H1 (cell line): ENCODE measurements at regions not wholly inside any gene's neighbourhood (a gene's known extent, or its start where the extent isn't known, plus 50 kb on each side); places are given as distances from the start of the nearest gene placed in this dataset.

Experiments
- CTCF ChIA-PET: fragments of 300-600 bp; sonication (Branson Sonifier 250); formaldehyde crosslinking; loops from one replicate; lab custom pipeline; 2021; ENCODE audit not compliant: partially characterized antibody; lab: Charles Lee
- POLR2A ChIA-PET: fragments of 300-600 bp; sonication (Branson Sonifier 250); formaldehyde crosslinking; loops from one replicate; lab custom pipeline; 2021; ENCODE audit warnings: inconsistent platforms; ENCODE audit not compliant: partially characterized antibody; lab: Charles Lee
- DNase-seq, 2 experiments: peaks; one replicate each; pipeline versions ENCODE4 v3.0.0 to v3.0.0-alpha.2; 2010 to 2022; ENCODE audit warnings: low spot score in 2 of 2, low read depth in 1 of 2, mixed read lengths in 1 of 2
- FAIRE-seq: peaks from 2 replicates; lab custom pipeline; 2011; peaks lifted over from hg19 to GRCh38; lab: Jason Lieb, UNC
- H2AFZ ChIP-seq: 2 replicates; pipeline ENCODE4 v1.8.1; 2012; ENCODE audit warnings: low read length, inconsistent platforms
- H2AK5ac ChIP-seq: 2 replicates; pipeline ENCODE4 v1.6.1; 2013; ENCODE audit warnings: low read depth, low read length
- H2BK120ac ChIP-seq: replicated peaks from 2 replicates; pipeline ENCODE3; 2013; ENCODE audit warnings: low read depth, low read length, inconsistent platforms
- H2BK12ac ChIP-seq: 2 replicates; pipeline ENCODE4 v1.6.1; 2013; ENCODE audit warnings: low read depth, low read length
- H2BK15ac ChIP-seq: 2 replicates; pipeline ENCODE4 v1.6.1; 2013; ENCODE audit warnings: low read length
- H2BK20ac ChIP-seq: 2 replicates; pipeline ENCODE4 v1.6.1; 2013; ENCODE audit warnings: low read length
- H2BK5ac ChIP-seq: 2 replicates; pipeline ENCODE4 v1.6.1; 2013; ENCODE audit warnings: low read depth, low read length
- H3K14ac ChIP-seq: 2 replicates; pipeline ENCODE4 v1.6.1; 2013; ENCODE audit warnings: inconsistent platforms; ENCODE audit not compliant: insufficient read length
- H3K18ac ChIP-seq: 2 replicates; pipeline ENCODE4 v1.6.1; 2013; ENCODE audit warnings: low read length; ENCODE audit errors: extremely low read depth
- H3K23ac ChIP-seq: 2 replicates; pipeline ENCODE4 v1.6.1; 2013; ENCODE audit warnings: inconsistent platforms; ENCODE audit not compliant: insufficient read length
- H3K23me2 ChIP-seq: 2 replicates; pipeline ENCODE4 v1.6.1; 2013; ENCODE audit warnings: low read depth, low read length
- H3K27ac ChIP-seq: 2 replicates; pipeline ENCODE4 v1.6.1; 2011; ENCODE audit warnings: low read depth, low read length, inconsistent platforms
- H3K27me3 ChIP-seq, 4 experiments: replicated peaks in 1 of 4; 1 replicate in 1 of 4; 2 replicates in 3 of 4; pipeline versions ENCODE4 v1.6.1 to v1.8.1; 2011 to 2013; ENCODE audit warnings: low read length in 3 of 4, mild to moderate bottlenecking in 3 of 4, inconsistent platforms in 2 of 4, mixed read lengths in 2 of 4, moderate library complexity in 1 of 4; ENCODE audit not compliant: control insufficient read depth in 3 of 4, insufficient read depth in 3 of 4; ENCODE audit errors: extremely low read depth in 1 of 4
- H3K36me3 ChIP-seq, 4 experiments: 2 replicates each; pipeline versions ENCODE4 v1.6.1 to v1.8.1; 2011 to 2013; ENCODE audit warnings: mild to moderate bottlenecking in 4 of 4, low read length in 3 of 4, moderate library complexity in 2 of 4, control low read depth in 1 of 4, inconsistent platforms in 1 of 4; ENCODE audit not compliant: insufficient read depth in 4 of 4, control insufficient read depth in 2 of 4
- H3K4ac ChIP-seq: replicated peaks from 2 replicates; pipeline ENCODE3; 2013; ENCODE audit warnings: low read length, low read depth, mixed read lengths, inconsistent platforms; ENCODE audit not compliant: insufficient read length
- H3K4me1 ChIP-seq, 4 experiments: replicated peaks in 1 of 4; 1 replicate in 1 of 4; 2 replicates in 3 of 4; pipeline versions ENCODE4 v1.6.1 to v1.8.1; 2011 to 2013; ENCODE audit warnings: low read length in 3 of 4, inconsistent platforms in 2 of 4, mixed read lengths in 1 of 4; ENCODE audit not compliant: insufficient read depth in 4 of 4, control insufficient read depth in 3 of 4
- H3K4me2 ChIP-seq, 2 experiments: 2 replicates each; pipeline versions ENCODE4 v1.6.1 to v1.8.1; 2011 to 2013; ENCODE audit warnings: low read depth in 2 of 2, low read length in 2 of 2, control low read depth in 1 of 2, inconsistent platforms in 1 of 2, mild to moderate bottlenecking in 1 of 2; ENCODE audit not compliant: insufficient read depth in 1 of 2
- H3K4me3 ChIP-seq, 4 experiments: fragments of 200-600, 300-600 bp in 1 of 4; sonication (generic), shearing (Covaris generic), sonication (Bioruptor Twin) in 1 of 4; 2 replicates each; pipeline versions ENCODE4 v1.5.1 to v1.8.1; 2011 to 2016; ENCODE audit warnings: low read length in 4 of 4, low read depth in 3 of 4, control low read depth in 2 of 4, inconsistent platforms in 2 of 4, mild to moderate bottlenecking in 2 of 4, mixed read lengths in 1 of 4, moderate library complexity in 1 of 4; ENCODE audit not compliant: insufficient read depth in 2 of 4; ENCODE audit errors: extremely low read depth in 1 of 4
- H3K56ac ChIP-seq: replicated peaks from 2 replicates; pipeline ENCODE3; 2013; ENCODE audit warnings: low read depth, mild to moderate bottlenecking, mixed read lengths, low read length, inconsistent platforms; ENCODE audit not compliant: insufficient read length
- H3K79me1 ChIP-seq: 2 replicates; pipeline ENCODE4 v1.6.1; 2013; ENCODE audit warnings: low read depth, low read length, control low read depth
- H3K79me2 ChIP-seq, 2 experiments: 2 replicates each; pipeline versions ENCODE4 v1.6.1 to v1.8.1; 2012 to 2013; ENCODE audit warnings: low read length in 2 of 2, mild to moderate bottlenecking in 2 of 2, inconsistent platforms in 1 of 2; ENCODE audit not compliant: insufficient read depth in 2 of 2, control insufficient read depth in 1 of 2
- H3K9ac ChIP-seq, 4 experiments: replicated peaks in 1 of 4; 1 replicate in 1 of 4; 2 replicates in 3 of 4; pipeline versions ENCODE4 v1.6.1 to v1.8.1; 2011 to 2013; ENCODE audit warnings: low read depth in 3 of 4, low read length in 3 of 4, control low read depth in 2 of 4, mild to moderate bottlenecking in 2 of 4, moderate library complexity in 2 of 4, inconsistent platforms in 1 of 4; ENCODE audit errors: extremely low read depth in 1 of 4
- H3K9me3 ChIP-seq, 2 experiments: 2 replicates each; pipeline versions ENCODE4 v1.6.1 to v1.8.1; 2012 to 2013; ENCODE audit warnings: mild to moderate bottlenecking in 2 of 2, moderate library complexity in 2 of 2, control low read depth in 1 of 2, inconsistent platforms in 1 of 2, low read depth in 1 of 2, low read length in 1 of 2, mixed read lengths in 1 of 2; ENCODE audit not compliant: insufficient read depth in 2 of 2
- H4K20me1 ChIP-seq, 2 experiments: replicated peaks in 1 of 2; 2 replicates each; pipeline versions ENCODE3 to v1.8.1; 2011 to 2013; ENCODE audit warnings: inconsistent platforms in 2 of 2, low read length in 2 of 2, mild to moderate bottlenecking in 1 of 2; ENCODE audit not compliant: insufficient read depth in 2 of 2, control insufficient read depth in 1 of 2
- H4K5ac ChIP-seq: 2 replicates; pipeline ENCODE4 v1.6.1; 2013; ENCODE audit warnings: low read length, low read depth, mixed read lengths, inconsistent platforms; ENCODE audit not compliant: insufficient read length
- H4K8ac ChIP-seq: 2 replicates; pipeline ENCODE4 v1.8.0; 2013; ENCODE audit warnings: mild to moderate bottlenecking, moderate library complexity, low read length, inconsistent platforms; ENCODE audit not compliant: insufficient read depth; ENCODE audit errors: extremely low read depth
- H4K91ac ChIP-seq: replicated peaks from 2 replicates; pipeline ENCODE3; 2013; ENCODE audit warnings: low read length, mixed read lengths, inconsistent platforms; ENCODE audit not compliant: insufficient read length
- BCL11A ChIP-seq, 2 experiments: IDR thresholded peaks; one replicate each; pipeline ENCODE4 v1.6.1; 2011; ENCODE audit warnings: low read depth in 2 of 2, low read length in 2 of 2, mild to moderate bottlenecking in 2 of 2
- BRCA1 ChIP-seq: IDR thresholded peaks from 2 replicates; pipeline ENCODE4 v1.6.1; 2012; ENCODE audit warnings: low read depth, low read length, improper control_type of control experiment
- GTF2F1 ChIP-seq: IDR thresholded peaks from 2 replicates; pipeline ENCODE4 v1.6.1; 2012; ENCODE audit warnings: low read depth, low read length, improper control_type of control experiment, borderline replicate concordance
- POLR2AphosphoS5 ChIP-seq: IDR thresholded peaks from 2 replicates; pipeline ENCODE4 v1.6.1; 2011; ENCODE audit warnings: low read depth, low read length
- RNF2 ChIP-seq: fragments of 200-900, 300-1000 bp; sonication (generic); IDR thresholded peaks from 2 replicates; pipeline ENCODE4 v1.7.1; 2016; ENCODE audit warnings: borderline replicate concordance, low read depth, mild to moderate bottlenecking, antibody characterized with exemption, low read length; ENCODE audit not compliant: poor library complexity, severe bottlenecking; ENCODE audit errors: missing control alignments
- TBP ChIP-seq: IDR thresholded peaks from 2 replicates; pipeline ENCODE4 v1.6.1; 2011; ENCODE audit warnings: low read depth, low read length, improper control_type of control experiment
- WGBS, 2 experiments: shearing (Covaris generic) in 1 of 2; methylation state at CpG; one replicate each; pipeline versions ENCODE4 v1.1.6 to v1.1.7; 2013 to 2015; ENCODE audit warnings: low lambda C conversion rate in 2 of 2, mixed read lengths in 2 of 2, inconsistent platforms in 1 of 2, low coverage in 1 of 2, missing lambda C conversion rate in 1 of 2; ENCODE audit not compliant: insufficient replicate concordance in 2 of 2, insufficient coverage in 1 of 2, insufficient read length in 1 of 2; ENCODE audit errors: extremely low coverage in 1 of 2, missing lambda C conversion rate in 1 of 2; 5-methylcytosine and 5-hydroxymethylcytosine counted together
- TF ChIP-seq, protein P1 (sequence below): IDR thresholded peaks from 2 replicates; pipeline ENCODE4 v1.6.1; 2012; ENCODE audit warnings: inconsistent platforms
- TF ChIP-seq, protein P2 (sequence below), 3 experiments: IDR thresholded peaks; 1 replicate in 2 of 3; 2 replicates in 1 of 3; pipeline versions ENCODE4 v1.5.1 to v1.6.1; 2011; ENCODE audit warnings: low read length in 3 of 3, mild to moderate bottlenecking in 3 of 3, inconsistent platforms in 2 of 3, low read depth in 1 of 3, moderate library complexity in 1 of 3; ENCODE audit not compliant: insufficient read depth in 1 of 3; ENCODE audit errors: control extremely low read depth in 1 of 3
- TF ChIP-seq, protein P3 (sequence below): IDR thresholded peaks from 2 replicates; pipeline ENCODE4 v1.6.1; 2012; ENCODE audit warnings: inconsistent platforms

DNA sequence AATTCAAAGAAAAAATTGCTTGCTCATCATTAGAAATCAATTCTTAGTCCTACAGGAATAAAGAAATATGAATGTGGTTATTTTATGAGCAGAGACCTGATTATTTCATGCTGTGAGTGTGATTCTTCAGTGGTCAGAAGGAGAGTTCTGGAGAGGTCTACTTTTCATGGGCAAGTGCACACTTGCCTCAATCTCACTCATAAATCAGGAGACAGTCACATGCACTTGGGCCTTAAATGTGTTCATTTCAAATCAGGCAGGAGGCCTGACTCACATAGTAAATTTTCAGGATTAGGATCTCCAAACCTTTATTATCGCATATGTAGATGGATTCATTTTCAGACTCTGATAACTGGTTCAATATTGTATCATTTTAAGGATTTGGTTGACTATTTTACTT lies 323.2 kb upstream of the CCNH start:
- Histone ChIP-seq H3K18ac (no peak overlapping the region), H2BK120ac (no peak overlapping the region), H2BK20ac (no peak overlapping the region), H3K36me3 (no peaks in the 10 kb centered on the region), H4K91ac (no peak overlapping the region), H3K23me2 (no peaks in the 10 kb centered on the region), H3K4me1 (no peaks in the 10 kb centered on the region), H3K4ac (no peak overlapping the region), H2AFZ (no peak overlapping the region), H2BK5ac (no peak overlapping the region), H3K79me1 (no peaks in the 10 kb centered on the region), H4K8ac (no peak overlapping the region), H3K4me3 (no peak overlapping the region), H3K27me3 (no peaks in the 10 kb centered on the region), H2BK15ac (no peak overlapping the region), H3K14ac (no peak overlapping the region), H4K5ac (no peak overlapping the region), H2BK12ac (no peak overlapping the region), H3K9me3 (no peaks in the 10 kb centered on the region), H3K9ac (no peak overlapping the region), H3K79me2 (no peaks in the 10 kb centered on the region), H3K27ac (no peak overlapping the region), H3K4me2 (no peak overlapping the region), H3K56ac (no peak overlapping the region), H4K20me1 (no peaks in the 10 kb centered on the region), H3K23ac (no peak overlapping the region), H2AK5ac (no peak overlapping the region)
- TF ChIP-seq GTF2F1 (no peak), RNF2 (no peak), BRCA1 (no peak), TBP (no peak), BCL11A (IDR thresholded peaks at IDR 0.05; ENCODE audit: low read depth in 2 of 2, low read length in 2 of 2) (no peak), POLR2AphosphoS5 (no peak)
- TF ChIP-seq, protein P1, sequence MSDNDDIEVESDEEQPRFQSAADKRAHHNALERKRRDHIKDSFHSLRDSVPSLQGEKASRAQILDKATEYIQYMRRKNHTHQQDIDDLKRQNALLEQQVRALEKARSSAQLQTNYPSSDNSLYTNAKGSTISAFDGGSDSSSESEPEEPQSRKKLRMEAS = no peak
- TF ChIP-seq, protein P2, sequence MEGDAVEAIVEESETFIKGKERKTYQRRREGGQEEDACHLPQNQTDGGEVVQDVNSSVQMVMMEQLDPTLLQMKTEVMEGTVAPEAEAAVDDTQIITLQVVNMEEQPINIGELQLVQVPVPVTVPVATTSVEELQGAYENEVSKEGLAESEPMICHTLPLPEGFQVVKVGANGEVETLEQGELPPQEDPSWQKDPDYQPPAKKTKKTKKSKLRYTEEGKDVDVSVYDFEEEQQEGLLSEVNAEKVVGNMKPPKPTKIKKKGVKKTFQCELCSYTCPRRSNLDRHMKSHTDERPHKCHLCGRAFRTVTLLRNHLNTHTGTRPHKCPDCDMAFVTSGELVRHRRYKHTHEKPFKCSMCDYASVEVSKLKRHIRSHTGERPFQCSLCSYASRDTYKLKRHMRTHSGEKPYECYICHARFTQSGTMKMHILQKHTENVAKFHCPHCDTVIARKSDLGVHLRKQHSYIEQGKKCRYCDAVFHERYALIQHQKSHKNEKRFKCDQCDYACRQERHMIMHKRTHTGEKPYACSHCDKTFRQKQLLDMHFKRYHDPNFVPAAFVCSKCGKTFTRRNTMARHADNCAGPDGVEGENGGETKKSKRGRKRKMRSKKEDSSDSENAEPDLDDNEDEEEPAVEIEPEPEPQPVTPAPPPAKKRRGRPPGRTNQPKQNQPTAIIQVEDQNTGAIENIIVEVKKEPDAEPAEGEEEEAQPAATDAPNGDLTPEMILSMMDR (IDR thresholded peaks at IDR 0.05; ENCODE audit: control extremely low read depth in 1 of 3, insufficient read depth in 1 of 3, low read depth in 1 of 3, low read length in 3 of 3) = no peak
- TF ChIP-seq, protein P3, sequence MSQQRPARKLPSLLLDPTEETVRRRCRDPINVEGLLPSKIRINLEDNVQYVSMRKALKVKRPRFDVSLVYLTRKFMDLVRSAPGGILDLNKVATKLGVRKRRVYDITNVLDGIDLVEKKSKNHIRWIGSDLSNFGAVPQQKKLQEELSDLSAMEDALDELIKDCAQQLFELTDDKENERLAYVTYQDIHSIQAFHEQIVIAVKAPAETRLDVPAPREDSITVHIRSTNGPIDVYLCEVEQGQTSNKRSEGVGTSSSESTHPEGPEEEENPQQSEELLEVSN = no peak
- FAIRE-seq (no peak), DNase-seq (no peak)
- WGBS, 2 experiments = 96% methylated on average over 1 of the region's 1 CpG; no CpG with 5 or more reads in 1 of the 2 experiments
- POLR2A ChIA-PET = no interaction called here
- CTCF ChIA-PET = no interaction called here
